Neural cell (in vitro differentiated cells): ENCODE measurements at regions not wholly inside any gene's neighbourhood (a gene's known extent, or its start where the extent isn't known, plus 50 kb on each side); places are given as distances from the start of the nearest gene placed in this dataset.

Experiments
- EP300 ChIP-seq: fragments of 450-650 bp; conservative IDR thresholded peaks from 2 replicates; pipeline ENCODE4 v1.6.1; 2014; ENCODE audit warnings: antibody characterized with exemption, mild to moderate bottlenecking, moderate library complexity; ENCODE audit not compliant: poor library complexity, severe bottlenecking
- EZH2 ChIP-seq: fragments of 200-600, 300-800 bp; shearing (Covaris generic), sonication (generic); IDR thresholded peaks from 2 replicates; pipeline ENCODE4 v1.6.1; 2014; ENCODE audit warnings: antibody characterized with exemption, low read length, borderline replicate concordance, mild to moderate bottlenecking; ENCODE audit not compliant: insufficient read depth, poor library complexity, severe bottlenecking
- MXI1 ChIP-seq: fragments of 450-650 bp; conservative IDR thresholded peaks from 2 replicates; pipeline ENCODE4 v1.6.1; 2014; ENCODE audit warnings: antibody characterized with exemption, mild to moderate bottlenecking; ENCODE audit not compliant: poor library complexity, severe bottlenecking
- POLR2AphosphoS5 ChIP-seq: IDR thresholded peaks from 2 replicates; pipeline ENCODE4 v1.6.1; 2012
- RAD21 ChIP-seq: fragments of 450-650 bp; conservative IDR thresholded peaks from 2 replicates; pipeline ENCODE4 v1.6.1; 2014; ENCODE audit warnings: antibody characterized with exemption, mild to moderate bottlenecking, moderate library complexity
- SMC3 ChIP-seq: fragments of 450-650 bp; conservative IDR thresholded peaks from 2 replicates; pipeline ENCODE4 v1.6.1; 2014; ENCODE audit warnings: antibody characterized with exemption, mild to moderate bottlenecking, moderate library complexity; ENCODE audit not compliant: poor library complexity
- TAF1 ChIP-seq: IDR thresholded peaks from 2 replicates; pipeline ENCODE4 v1.6.1; 2012; ENCODE audit warnings: low read depth
- TF ChIP-seq, protein P1 (sequence below): fragments of 450-650 bp; IDR thresholded peaks from 2 replicates; pipeline ENCODE4 v1.5.1; 2014; ENCODE audit warnings: antibody characterized with exemption, mild to moderate bottlenecking, moderate library complexity; ENCODE audit not compliant: poor library complexity, severe bottlenecking
- TF ChIP-seq, protein P2 (sequence below): IDR thresholded peaks from 2 replicates; pipeline ENCODE4 v1.6.1; 2012; ENCODE audit warnings: borderline replicate concordance

DNA sequence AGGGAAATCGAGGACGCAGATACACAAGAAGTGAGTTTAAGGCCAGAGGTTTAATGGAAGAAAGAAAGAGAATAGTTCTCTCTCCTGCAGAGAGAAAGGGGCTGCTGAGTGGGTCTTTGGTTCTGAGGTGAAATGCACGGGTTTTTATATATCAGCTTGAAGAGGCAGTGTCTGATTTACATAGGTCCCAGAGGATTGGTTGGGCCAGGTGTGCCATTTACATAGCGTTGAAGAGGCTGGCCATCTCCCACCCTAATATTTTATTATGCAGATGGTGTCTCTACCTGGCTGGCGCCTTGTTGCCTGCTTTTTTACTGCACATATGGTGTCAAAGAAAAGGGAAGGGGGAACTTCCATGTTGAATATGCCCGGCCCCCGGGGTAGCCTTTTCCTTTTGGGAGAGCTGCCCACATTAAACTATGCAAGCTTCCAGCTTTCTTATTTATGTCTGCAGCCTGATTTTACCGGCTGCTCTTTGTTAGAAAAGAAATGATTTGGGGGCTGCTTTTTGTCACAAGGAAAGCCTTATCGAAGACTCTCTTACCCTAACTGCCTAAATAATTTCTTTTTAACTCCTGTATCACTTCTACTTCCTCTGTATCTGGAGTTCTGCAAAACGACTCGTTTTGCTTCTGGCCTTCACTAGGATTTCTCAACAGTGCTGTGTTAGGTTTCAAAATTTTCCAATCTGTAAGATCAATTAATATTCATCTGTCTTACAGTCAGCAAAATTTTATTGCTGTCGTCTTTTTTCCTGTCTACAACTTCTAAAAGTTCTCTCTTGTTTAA is 268.5 kb downstream of the B3GLCT start:
- TF ChIP-seq, protein P1, sequence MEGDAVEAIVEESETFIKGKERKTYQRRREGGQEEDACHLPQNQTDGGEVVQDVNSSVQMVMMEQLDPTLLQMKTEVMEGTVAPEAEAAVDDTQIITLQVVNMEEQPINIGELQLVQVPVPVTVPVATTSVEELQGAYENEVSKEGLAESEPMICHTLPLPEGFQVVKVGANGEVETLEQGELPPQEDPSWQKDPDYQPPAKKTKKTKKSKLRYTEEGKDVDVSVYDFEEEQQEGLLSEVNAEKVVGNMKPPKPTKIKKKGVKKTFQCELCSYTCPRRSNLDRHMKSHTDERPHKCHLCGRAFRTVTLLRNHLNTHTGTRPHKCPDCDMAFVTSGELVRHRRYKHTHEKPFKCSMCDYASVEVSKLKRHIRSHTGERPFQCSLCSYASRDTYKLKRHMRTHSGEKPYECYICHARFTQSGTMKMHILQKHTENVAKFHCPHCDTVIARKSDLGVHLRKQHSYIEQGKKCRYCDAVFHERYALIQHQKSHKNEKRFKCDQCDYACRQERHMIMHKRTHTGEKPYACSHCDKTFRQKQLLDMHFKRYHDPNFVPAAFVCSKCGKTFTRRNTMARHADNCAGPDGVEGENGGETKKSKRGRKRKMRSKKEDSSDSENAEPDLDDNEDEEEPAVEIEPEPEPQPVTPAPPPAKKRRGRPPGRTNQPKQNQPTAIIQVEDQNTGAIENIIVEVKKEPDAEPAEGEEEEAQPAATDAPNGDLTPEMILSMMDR = no peak
- TF ChIP-seq TAF1 = no peak
- TF ChIP-seq RAD21 = no peak
- no peak for TF ChIP-seq EZH2
- no peak for TF ChIP-seq POLR2AphosphoS5
- no peak for TF ChIP-seq EP300
- TF ChIP-seq, protein P2, sequence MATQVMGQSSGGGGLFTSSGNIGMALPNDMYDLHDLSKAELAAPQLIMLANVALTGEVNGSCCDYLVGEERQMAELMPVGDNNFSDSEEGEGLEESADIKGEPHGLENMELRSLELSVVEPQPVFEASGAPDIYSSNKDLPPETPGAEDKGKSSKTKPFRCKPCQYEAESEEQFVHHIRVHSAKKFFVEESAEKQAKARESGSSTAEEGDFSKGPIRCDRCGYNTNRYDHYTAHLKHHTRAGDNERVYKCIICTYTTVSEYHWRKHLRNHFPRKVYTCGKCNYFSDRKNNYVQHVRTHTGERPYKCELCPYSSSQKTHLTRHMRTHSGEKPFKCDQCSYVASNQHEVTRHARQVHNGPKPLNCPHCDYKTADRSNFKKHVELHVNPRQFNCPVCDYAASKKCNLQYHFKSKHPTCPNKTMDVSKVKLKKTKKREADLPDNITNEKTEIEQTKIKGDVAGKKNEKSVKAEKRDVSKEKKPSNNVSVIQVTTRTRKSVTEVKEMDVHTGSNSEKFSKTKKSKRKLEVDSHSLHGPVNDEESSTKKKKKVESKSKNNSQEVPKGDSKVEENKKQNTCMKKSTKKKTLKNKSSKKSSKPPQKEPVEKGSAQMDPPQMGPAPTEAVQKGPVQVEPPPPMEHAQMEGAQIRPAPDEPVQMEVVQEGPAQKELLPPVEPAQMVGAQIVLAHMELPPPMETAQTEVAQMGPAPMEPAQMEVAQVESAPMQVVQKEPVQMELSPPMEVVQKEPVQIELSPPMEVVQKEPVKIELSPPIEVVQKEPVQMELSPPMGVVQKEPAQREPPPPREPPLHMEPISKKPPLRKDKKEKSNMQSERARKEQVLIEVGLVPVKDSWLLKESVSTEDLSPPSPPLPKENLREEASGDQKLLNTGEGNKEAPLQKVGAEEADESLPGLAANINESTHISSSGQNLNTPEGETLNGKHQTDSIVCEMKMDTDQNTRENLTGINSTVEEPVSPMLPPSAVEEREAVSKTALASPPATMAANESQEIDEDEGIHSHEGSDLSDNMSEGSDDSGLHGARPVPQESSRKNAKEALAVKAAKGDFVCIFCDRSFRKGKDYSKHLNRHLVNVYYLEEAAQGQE = no peak
- TF ChIP-seq MXI1 = no peak
- no peak for TF ChIP-seq SMC3
